ENCODE measurements at regions not wholly inside any gene's neighbourhood (a gene's known extent, or its start where the extent isn't known, plus 50 kb on each side); places are given as distances from the start of the nearest gene placed in this dataset.

DNA sequence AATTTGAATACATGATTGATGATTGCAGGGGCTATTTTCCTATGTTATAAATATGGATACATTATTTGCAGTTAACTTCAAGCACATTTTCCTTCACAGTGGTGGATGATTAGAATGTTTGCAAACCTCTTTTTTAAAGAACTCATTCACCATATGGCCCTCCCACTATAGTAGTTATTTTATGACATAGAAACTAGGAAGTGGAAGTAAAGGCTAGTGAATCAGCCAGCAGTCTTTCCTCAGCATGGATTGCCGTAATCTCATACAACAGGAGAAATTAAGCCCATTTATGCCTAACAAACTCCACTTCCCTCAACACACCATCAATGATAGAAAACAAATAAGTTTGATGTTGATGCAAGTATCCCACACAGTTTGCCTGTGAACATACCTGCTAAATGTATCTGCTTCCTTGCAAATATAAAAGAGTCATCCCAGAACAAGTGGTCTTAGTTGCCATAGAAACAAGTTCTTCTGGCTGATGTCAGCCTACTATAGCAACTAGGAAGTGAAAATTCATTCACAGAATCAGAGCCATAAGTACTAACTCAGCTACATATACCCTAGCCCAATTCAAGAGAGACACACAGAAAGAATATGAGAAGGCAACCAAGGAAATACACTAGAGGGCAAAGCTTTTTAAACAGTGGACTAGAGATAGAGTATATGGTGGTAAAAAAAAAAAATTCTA is 100.9 kb upstream of the RADX start:
- DNase-seq (ENCODE audit: low spot score), result no peak
